ENCODE measurements at regions not wholly inside any gene's neighbourhood (a gene's known extent, or its start where the extent isn't known, plus 50 kb on each side); places are given as distances from the start of the nearest gene placed in this dataset.
"Not testable (repeated sequence)": the region's sequence is repeated elsewhere in the genome, so short reads cannot be mapped to it uniquely, and the experiment has no call there.

GRCh38 chr10:91005276-91005675 lies 84.4 kb upstream of the ANKRD1 start:
- not testable (repeated sequence) for DNase-seq

DNA sequence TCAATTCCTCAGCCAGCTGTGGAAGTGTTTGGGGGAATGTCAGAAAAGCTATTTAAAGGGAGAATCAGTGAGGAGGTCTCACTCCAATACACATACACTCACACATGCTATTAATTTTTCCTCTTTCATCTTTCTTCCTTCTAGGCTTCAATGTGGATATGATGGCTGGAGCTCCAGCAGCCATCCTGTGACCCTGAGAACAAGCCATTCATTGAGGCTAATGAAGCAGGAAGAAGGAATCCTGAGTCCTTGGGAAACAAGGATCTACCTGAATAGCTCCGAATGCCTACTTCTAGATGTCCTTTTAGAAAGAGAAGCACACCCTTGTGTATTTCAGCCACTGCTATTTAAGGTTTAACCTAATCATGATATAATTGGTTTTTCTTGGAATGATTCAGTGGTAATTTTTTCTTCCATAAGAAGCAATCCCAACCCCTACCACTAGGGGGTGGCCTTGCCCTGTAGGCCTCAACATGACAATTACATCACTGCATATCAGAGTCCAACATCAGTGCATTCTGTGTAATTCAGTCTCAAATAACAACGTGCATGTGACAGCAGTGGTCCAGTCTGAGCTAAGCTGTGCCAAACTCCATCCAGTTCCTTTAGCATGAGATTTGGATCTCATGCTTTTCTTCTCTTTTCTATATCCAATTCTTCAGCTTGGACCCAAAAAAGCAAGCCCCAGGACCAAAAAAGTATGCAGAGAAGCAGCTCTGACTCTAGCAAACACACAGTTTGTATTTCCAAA lies 85.3 kb upstream of the ANKRD1 start:
- DNase-seq, result peak; percentile 80

GRCh38 chr10:91006752-91007346 lies 86.0 kb upstream of the ANKRD1 start:
- DNase-seq, result no peak

DNA sequence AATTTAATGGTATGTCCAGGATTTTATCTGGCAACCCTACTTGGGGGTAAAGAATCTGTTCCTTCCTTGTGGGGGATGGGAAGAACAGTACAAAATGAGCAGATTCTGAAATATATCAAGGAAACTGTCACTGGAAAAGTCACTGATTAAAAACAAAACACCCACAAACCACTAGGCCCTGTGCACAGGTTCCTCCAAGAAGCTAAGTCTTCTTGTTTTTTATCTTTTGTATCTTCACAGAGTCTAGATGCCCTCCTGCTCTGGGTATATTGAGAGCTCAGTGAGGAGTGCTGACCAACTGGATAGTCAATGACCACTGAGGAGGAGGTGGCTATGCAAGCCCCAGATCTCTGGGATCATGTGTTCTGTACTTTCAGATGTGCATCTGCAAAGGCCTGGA lies 86.8 kb upstream of the ANKRD1 start:
- DNase-seq, result no peak

DNA sequence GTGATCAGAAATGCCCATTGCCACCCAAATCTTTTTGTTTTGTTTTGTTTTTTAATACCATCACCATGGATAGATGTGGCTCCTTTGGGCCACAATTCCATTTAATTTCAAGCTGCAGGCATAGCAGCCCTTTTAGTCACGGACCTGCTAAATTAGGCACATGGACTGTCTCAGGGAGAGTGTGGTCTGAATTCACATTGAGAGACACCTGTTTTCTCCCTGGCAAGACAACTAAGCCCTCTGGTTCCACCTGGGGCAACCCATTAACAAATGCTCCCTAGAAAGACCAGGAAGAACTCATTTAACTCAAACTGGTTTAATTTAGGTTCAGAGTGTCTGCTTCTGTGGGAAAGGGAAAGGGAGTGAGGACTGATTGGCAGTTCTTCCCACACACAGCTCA lies 88.2 kb upstream of the ANKRD1 start:
- DNase-seq, result no peak

- no peak for DNase-seq
These were observed 90.1 kb upstream of the ANKRD1 start for GRCh38 chr10:91010952-91011351.

DNA sequence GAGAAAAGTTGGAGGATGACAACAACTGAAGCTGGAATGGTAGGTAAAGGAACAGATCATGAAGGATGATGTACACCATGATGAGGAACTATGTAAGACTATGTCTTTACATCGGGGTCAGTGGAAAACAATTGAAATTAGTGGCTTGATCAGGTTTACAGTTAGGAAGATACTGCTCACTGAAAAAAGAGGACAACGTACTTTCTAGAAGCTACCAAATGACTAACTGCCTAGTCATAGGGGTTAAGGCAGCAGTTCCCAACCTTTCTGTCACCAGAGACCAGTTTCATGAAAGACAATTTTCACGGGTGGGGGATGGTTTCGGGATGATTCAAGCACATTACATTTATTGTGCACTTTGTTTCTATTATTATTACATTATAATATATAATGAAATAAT lies 91.6 kb upstream of the ANKRD1 start:
- DNase-seq, result no peak

- DNase-seq, result no peak
These were observed 93.1 kb upstream of the ANKRD1 start for GRCh38 chr10:91013985-91014384.

DNA sequence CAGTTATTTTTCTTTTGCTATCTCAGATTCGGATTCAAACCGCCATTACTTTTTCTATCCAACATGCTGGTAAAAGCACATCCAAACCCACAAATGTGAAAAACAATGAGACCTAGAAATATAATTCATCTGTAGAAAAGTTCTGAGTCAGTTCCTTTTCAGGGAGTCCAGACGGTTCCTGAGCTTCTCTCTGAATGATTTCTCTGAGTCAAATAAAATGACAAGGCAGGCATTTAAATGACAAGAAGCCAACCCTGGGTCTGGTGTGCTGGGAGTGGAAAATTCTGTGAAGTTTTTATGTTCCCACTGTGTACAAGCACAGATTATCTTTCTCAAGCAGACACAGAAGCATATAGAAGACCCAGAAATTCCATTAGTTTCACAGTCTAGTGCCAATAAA lies 96.3 kb upstream of the ANKRD1 start:
- no peak for DNase-seq

DNA sequence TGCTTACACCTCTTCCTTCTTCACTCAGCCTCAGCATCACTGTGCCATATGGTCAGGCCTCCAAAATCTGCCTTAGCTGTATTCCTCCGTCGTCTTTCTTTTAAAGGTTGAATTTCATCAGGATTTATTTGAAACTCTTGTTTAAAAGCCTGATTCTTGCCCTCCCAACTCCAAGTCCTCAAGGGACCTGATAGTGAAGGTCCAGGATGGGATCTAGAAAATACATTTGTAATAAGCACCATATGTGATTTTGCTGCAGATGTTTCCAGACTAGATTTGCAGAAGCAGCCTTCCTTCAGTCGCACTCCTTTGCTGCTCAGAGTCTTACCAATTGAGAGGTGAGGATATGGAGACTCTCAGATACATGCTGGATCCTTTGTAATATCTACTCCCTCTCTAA lies 101.0 kb upstream of the ANKRD1 start:
- no peak for DNase-seq

- DNase-seq, result no peak
These were observed 101.5 kb upstream of the ANKRD1 start for GRCh38 chr10:91022390-91022789.

DNA sequence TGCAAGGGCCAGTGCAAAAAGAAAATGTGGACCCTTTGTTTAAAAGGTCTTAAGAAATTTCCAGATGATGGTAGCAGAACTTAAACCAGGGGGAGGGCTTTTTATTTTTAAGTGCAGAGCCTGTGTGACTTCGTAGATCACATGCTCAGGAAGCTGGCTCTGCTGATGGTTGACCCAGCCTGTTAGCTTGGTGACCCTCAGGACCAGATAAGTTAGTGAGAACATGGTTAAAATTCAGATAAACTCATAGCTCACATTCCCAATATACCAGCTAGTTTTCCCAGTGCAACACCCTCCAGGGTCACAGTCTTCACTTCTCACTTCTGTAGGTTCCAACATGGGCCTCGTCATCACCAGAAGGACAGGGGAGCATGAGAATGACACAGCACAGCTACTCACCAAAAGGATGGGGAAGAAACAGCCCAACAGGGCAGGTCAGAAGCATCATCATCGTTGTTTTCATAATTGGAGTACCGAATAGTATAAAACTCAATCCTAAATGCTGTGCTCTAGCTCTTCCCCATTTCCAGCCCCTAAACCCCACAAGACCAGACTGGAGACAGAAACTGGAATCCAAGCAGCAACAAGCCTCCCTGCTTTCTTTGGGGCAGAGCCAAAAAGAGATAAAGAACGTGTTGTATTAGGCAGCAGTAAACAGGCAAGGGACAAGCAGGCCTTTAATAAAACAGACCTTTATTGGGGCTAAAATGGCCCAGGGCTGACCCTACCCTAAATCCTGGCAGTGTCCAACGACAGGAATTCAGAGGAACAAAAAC lies 102.2 kb upstream of the ANKRD1 start:
- no peak for DNase-seq

- no peak for DNase-seq
These were observed 103.0 kb upstream of the ANKRD1 start for GRCh38 chr10:91023700-91024398.

DNA sequence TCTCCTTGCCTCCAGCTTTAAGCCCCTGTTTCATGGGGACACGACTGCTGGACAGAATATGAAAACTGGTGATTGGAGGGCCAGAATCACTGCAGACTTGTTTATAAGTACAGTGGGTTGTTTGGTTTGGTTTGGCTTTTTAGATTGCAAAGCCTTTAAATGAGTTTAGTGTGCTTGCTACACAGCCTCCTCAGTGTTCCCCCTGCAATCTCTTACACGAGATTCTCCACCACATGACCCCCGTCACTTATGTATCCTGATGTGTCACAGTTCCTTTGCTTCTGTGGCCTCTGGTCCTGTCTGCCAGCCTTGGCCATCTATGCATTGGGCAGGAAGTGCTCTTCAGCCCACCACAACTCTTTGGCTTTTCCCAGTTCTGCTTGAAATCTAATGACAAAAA lies 103.7 kb upstream of the ANKRD1 start:
- no peak for DNase-seq

DNA sequence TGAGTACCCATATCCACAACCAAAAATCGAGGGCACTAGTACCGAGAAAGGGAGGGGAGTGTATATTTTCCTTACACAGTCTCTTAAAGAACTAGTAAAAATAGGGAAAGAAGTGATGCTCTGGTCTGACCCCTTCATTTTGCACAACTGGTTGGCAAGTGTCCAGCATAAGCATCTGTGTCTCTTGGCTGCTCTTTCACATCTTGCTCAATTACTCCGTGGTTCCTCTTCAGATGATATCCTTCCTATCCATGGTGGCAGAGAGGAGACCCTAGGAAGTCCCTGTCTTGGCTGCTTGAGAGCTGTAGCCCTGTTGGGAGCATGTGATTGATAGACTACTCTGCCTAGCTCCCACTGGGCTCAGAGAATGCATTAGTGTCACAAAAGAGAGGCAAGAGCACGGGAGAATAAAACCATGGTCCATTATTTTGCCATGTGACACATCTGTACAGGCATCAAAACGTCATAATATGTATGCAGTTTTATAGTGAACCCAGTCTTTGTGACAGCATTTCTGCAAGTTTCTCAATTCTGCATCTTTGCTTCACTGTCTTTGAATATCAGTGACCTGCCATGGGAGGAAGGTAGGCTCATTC lies 111.8 kb upstream of the ANKRD1 start:
- no peak for DNase-seq

DNA sequence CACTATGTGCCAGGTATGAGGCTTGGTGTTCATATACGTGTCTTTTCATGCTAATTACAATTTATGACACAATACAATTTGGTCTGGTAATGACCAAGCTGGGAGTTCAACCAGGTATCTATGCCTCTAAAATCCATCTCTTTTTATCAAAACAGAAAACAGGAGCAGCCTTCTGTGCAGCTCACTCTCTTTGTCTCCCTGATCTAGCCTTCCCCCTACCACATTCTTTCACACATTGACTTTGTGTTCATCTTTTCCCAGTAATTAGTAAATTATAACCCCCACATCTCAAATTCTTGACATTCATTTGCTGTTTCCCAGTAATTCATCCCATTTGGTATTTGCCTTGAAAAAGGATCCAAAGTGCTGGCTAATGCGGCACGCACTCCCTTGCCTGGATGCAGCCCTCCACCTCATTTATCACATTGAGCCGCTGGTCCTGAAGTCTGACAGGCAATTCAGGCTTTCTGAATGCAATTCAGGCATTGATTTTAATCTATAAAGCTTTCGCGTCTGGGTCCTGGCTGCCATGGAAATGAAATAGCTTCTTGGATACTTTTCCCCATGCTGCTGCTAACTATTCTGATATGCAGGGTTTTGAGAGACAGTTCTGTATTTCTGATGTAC lies 112.5 kb upstream of the ANKRD1 start:
- no peak for DNase-seq

DNA sequence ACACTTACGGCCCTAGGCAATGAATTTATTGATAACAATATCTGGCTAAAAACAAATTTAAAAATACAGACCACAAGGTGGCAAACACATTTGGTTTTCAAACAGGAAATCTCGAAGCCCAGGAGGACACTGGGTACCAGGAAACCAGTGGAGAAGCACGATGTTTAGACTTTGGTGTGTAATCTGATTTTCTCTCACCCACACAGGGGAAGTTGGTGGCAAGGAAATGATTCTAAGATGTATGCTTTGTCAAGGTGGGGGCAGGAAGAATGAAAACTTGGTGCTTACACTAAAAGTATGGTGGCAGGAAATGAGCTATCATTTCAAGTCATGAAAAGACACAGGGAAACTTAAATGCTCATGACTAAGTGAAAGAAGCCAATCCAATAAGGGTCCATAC lies 113.2 kb upstream of the ANKRD1 start:
- no peak for DNase-seq

- no peak for DNase-seq
These were observed 113.7 kb upstream of the ANKRD1 start for GRCh38 chr10:91034494-91035159.

DNA sequence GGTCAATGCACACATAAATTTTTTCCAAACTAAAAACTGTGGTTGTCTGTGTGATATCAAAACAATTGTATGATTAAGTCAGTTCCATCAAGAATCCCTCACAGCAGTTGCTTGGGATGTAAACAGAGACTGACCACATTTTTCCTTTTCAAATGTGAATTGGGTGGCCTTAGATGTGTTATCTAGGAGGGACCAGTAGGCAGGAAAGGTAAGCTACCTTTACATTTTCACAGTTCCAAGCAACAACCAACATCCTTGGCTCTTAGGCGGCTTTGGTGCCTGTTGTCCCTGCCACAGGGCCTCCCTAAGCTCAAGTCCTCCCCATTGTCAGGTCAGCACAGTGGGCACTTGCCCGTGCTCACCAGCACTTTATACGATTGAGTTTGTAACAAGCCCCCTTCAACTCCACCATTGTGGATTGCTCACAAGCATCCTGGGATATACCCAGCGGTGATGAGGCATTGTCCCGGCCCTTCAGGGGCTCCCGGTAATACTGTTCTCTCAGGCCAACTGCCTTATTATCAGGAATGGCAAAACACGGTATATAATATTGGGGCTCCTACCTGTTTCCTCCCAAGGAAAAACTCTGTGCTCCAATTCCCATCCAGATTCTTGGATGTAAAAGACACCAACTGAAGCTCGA lies 114.9 kb upstream of the ANKRD1 start:
- DNase-seq, result no peak

DNA sequence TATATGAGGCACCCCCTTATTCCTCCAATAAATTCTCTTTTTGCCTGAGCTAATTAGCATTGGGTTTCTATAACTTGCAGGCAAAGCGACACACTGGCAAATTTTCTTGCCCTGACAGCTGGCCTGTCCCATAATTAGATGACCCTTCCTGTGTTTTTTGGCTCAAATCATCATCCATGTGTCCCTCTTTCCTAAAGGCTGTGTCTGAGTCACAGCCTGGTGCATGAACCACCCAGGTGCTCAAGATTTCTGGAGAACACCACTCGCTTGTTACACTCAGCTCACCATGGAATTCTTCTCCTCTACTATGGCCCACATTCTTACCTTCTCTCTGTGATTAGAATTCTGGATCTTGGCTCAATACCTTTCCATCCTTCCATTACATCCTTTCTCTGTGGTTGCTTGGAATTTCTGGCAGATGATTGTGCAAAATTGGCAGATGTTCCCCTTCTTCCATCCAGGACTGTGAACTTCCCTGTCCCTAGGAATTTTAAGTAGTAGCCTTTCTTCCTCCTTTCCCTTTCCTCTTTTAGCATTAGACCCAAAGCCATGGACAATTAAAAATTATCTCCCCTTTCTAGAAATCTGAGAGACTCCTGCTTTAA lies 116.0 kb upstream of the ANKRD1 start:
- no peak for DNase-seq

DNA sequence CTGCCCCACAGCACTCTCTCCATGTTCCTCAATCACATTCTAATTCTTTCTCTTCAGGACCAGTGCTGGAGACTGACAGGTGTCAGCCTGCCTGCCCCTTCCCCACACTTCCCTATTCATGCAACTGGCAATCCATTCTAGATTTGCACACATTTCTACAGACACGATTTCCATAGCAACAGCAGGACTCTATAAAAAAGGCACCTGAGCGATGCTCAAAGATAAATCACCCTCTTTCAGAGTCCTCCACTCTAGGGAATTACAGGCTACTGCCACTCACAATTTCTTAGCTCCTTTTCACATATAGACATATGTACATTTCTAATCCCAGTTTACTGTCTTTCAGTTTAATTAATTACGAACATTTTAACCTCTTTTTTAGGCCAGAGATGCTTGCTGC lies 118.1 kb upstream of the ANKRD1 start:
- no peak for DNase-seq
